CD4-positive, alpha-beta T cell treated with Interleukin-15 for 1 hour (primary cell): ENCODE measurements at regions not wholly inside any gene's neighbourhood (a gene's known extent, or its start where the extent isn't known, plus 50 kb on each side); places are given as distances from the start of the nearest gene placed in this dataset.

Experiments
- DNase-seq: peaks from one replicate; pipeline ENCODE4 v3.0.0-alpha.2; 2020

DNA sequence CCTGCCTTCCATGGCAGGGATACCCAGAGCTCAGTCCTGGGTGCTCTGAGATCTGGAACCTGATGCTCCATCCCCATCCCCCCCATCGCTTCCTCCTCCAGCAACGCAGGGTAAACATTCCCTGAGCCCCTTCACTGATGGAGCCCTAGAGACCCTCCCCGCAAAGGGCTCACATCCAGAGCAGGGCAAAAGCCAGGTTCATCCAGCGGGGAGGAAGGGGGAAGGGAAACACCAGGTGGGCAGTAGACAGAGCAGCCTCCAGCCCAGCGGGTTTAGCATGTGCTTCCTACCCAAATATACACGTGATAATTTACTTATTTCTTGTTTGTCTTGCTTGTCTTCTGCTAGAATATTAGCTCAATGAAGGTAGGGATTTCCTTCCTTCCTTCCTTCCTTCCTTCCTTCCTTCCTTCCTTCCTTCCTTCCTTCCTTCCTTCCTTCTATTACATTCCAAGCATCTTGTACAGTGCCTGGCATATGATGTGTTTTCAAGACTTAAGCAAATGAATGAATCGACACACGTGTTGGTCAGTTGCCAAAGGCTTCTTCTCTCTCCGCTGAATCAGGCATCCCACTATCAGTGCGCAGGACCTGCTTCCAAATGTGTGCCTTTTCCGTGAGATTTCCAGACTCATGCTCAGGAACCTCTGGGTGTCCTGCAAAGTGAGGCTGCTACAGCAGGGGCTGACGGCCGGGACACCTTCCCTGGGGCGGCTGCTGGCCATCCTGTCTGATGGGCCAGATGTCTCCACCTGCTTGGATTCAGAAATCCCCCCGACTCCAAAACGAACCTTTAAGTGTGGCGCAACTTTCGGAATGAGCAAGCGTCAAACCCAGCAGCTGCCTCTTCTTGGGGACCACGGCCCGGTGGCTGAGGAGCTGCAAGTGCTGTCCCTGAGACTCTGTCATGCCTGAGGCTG is 955.1 kb downstream of the BRD1 start:
- no peak for DNase-seq

DNA sequence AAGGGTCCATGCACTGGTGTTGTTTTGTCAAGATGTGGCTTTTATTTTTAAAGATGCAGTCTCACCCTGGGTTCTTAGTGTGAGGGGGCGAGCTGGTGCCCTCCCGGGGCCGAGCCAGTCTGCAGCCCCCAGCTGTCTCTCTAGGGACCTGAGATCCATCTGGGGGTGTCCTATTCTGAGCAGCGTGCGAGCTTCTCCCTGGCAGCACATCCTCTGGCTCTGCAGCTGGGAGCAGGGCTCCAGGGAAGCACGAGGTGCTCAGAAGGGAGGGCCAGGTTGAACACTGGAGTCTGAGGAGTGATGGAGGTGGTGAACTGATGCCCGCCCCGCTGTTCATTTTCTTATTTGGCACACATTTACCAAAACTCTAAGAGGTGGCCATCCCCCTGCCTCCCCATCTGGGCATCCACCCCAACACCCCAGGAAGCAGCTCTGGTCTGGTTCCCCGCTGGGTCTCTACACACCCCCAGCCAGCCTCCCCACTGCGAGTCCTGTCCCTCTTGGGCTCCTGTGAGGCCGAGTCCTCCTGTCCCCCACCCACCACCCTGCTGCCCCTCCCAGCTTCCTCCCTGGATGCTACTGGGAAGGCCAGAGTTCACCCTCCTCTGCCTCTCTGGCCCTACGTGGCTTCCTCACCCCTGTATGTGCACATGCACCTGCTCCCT is 956.4 kb downstream of the BRD1 start:
- DNase-seq = no peak

DNA sequence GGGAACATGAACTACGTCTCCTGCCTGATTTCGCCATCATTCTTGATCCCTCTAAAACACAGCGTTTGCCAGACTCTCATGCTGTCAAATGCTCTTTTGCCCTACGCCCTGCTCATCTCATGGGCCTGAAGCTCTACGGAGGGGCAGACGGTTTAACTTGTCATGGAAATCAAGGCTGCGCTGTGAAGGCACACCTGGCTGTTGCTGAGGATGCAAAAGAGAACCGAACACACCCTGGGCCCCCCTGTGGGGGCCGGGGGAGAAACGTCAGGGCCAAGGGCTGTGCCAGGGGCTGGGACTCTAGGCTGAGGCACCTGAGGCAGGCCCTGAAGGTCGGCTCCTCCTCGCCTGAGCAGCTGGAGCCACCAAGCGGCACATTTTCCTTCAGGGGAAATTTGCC is 957.2 kb downstream of the BRD1 start:
- no peak for DNase-seq

GRCh38 chr22:48869788-48870187 is 957.9 kb downstream of the BRD1 start:
- DNase-seq = no peak

DNA sequence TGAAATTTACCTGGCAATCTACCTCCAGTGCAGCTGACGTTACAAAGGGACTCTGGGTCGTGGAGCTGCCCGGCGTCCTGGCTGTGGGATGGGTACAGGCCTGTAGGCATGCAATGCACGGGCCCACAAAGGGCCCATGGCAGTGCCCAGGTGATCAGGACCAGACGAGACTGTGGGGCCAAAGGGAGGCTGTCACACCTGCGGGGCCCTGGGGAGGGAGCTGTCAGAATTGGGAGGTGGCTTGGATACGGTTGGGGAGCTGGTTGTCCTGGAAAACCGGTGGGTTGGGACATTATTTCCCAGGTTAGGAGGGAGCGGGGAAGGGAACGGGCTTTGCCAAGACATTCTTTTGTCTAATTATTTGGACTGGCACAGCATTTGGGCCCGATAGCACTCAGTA is 958.5 kb downstream of the BRD1 start:
- no peak for DNase-seq

DNA sequence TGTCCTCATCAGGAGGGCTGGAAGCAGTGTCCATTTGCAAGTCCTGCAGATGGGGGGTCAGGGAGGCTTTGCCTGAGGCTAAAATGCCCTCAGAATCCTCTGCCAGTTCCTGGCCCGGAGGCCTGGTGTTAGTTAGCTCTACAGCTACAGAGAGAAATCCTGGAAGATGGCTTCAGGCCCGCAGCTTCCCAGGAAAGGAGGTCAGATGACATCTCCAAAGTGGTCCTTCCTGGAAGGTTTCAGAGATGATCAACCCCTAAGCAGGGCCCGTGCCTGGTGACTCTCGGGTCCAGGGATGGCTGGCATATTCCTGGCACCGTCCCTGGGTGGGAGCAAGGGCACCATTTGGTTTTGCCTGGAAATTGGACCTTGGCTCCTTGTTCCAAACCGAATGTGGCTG is 959.1 kb downstream of the BRD1 start:
- DNase-seq = no peak

DNA sequence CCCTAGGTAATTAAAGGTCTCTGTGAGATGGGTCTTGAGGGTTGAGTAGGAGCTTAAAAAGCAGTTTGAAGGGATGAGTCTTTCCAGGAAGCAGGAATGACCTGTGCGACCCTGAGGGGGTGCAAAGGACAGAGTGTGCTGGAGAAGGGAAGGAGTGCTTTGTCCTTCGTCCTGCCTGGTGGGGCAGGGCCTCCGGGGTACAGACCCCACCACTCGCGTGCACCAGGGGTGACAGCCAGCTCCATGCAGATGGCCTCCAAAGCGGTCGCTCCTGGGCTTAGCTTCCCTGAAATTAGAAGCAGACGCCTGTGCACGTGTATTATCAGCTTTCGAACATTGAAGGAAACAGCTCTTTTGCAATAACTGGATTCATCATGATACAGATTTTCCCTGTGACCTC is 959.8 kb downstream of the BRD1 start:
- DNase-seq = no peak

GRCh38 chr22:48866906-48867681 is 960.6 kb downstream of the BRD1 start:
- no peak for DNase-seq

- DNase-seq = no peak
These were observed 962.9 kb downstream of the BRD1 start for GRCh38 chr22:48864748-48865147.

DNA sequence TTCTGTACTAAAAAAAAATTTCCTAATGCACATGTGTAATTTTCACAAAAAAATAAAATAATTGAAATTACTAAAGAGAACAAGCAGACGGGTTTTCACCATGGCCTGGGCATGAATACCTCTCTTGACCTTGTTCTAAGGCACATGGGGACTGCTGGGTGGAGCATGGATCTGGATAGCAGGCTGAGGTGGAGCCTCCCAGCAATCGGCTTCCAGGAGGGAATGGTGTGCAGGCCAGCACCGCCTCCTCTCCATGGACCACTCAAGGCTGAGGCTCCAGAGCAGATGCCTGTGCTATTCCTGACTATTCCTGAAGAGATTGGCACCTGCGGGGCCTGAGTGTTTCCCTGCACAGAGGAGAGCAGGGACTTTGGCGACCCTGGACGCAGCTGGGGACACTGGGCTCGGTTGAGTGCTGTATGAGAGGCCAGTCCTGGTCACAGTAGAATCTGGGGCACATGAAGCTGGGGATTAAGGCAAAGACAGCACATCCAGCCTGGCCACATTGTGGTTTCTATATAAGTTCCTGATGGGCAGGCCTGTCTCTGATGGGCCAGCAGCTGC is 963.6 kb downstream of the BRD1 start:
- no peak for DNase-seq

- DNase-seq = no peak
These were observed 967.1 kb downstream of the BRD1 start for GRCh38 chr22:48860557-48860956.

DNA sequence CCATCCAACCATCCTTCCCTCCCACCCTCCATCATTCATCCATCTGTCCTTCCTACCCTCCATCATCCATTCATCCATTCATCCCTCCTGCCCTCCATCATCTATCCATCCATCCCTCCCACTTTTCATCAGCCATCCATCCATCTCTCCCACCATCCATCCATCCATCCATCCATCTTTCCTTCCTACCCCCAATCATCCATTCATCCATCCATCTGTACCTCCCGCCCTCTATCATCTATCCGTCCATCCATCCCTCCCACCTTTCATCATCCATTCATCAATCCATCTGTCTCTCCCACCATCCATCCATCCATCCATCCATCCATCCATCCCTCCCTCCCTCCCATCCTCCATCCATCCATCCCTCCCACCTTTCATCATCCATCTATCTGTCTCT is 968.8 kb downstream of the BRD1 start:
- DNase-seq = no peak

GRCh38 chr22:48858121-48858520 is 969.6 kb downstream of the BRD1 start:
- DNase-seq = no peak

- no peak for DNase-seq
These were observed 970.4 kb downstream of the BRD1 start for GRCh38 chr22:48857202-48857805.

GRCh38 chr22:48856308-48856615 is 971.4 kb downstream of the BRD1 start:
- DNase-seq = no peak

DNA sequence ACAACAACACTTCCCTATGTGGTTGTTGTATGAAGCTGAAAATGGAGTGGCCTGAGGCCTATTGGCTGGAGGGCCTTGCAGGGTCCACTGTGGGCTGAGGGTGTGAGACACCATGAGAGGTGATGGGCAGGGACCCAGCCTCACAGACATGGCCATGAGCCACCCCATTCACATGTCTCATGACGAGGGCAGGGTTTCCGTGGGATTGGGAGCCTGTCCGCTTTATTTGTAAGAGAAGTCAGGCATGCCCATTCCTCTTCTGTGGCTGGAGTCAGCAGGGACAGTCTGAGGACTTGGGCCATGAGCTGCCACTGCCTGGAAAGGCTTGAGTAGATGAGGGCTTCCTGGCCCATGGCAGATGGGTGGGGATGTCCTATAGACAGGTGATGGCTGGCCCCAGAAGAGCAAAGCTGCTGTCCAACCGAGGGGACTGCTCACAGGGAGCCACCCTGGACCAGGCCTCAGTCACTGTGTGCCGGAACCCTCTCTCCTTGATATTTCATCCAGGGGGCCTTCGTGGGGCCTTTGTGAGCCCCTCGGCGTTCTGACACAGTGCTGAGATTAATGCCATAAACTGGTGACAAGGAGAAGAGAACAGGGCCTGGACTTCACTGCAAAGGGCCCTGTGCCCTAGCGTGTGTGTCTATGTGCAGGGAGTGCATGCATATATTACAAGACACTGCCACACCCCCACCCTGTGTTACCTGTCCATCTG is 971.9 kb downstream of the BRD1 start:
- no peak for DNase-seq

DNA sequence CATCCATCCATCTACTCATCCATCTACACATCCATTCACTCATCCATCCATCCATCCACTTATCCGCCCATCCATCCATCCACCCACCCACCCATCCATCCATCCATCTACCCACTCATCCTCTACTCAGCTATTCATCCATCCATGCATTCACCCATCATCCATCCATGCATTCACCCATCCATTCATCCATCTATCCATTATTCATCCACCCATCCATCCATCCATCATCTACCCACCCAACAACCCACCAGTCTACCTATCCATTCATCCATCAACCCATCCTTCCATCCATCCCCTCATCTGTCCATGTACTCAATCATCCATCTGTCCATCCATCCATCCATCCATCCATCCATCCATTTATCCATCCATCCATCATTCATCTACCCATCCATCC is 972.7 kb downstream of the BRD1 start:
- DNase-seq = no peak

GRCh38 chr22:48853627-48854240 is 973.9 kb downstream of the BRD1 start:
- DNase-seq = no peak

GRCh38 chr22:48851933-48852549 is 975.6 kb downstream of the BRD1 start:
- no peak for DNase-seq

DNA sequence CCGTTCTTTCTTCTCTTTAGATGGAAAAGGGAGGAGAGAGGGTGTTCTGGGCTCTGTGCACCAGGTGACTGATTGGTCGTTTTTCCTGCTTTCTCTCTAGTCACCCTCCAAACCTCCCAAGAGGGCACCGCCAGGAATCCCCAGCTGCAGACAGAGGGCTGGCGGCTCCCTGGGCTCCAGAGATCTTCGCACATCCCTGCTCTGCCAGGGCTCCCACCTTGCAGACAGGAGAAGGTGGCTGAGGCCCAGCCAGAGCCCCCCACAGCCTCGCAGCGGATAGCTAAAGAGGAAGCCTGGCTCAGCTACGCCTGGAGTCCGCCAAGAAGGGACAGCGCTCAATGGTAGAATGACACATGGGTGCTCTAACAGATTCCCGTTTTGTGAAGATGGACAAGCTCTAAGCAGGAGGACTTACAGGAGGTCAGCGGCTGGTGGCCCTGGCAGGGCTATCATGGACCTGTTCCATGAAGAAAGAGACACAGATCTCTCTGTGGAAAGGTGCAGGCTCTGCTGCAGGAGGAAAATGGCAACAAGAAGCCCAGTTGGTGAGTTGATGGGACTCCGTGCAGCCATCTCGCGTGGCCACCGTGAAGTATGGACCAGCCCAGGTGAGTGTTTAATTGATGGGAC is 976.9 kb downstream of the BRD1 start:
- DNase-seq = no peak
